Astrocyte of the cerebellum (primary cell): ENCODE measurements at regions not wholly inside any gene's neighbourhood (a gene's known extent, or its start where the extent isn't known, plus 50 kb on each side); places are given as distances from the start of the nearest gene placed in this dataset.

Source experiments
- DNase-seq: peaks from one replicate; pipeline ENCODE4 v3.0.0-alpha.2; 2011; ENCODE audit warnings: low read depth
- H3K4me3 ChIP-seq: 2 replicates; pipeline ENCODE4 v1.5.1; 2011; ENCODE audit warnings: mild to moderate bottlenecking, low read depth, low read length, moderate library complexity
- in situ Hi-C: cut with HindIII; loops from 2 replicates; pipeline ENCODE4 v1.10.0; 2017; ENCODE audit warnings: low sequenced_read_pairs
- TF ChIP-seq, protein P1 (sequence below): IDR thresholded peaks from 2 replicates; pipeline ENCODE4 v1.5.1; 2012; ENCODE audit warnings: low read length, low read depth, moderate library complexity, mild to moderate bottlenecking; ENCODE audit errors: missing control alignments

DNA sequence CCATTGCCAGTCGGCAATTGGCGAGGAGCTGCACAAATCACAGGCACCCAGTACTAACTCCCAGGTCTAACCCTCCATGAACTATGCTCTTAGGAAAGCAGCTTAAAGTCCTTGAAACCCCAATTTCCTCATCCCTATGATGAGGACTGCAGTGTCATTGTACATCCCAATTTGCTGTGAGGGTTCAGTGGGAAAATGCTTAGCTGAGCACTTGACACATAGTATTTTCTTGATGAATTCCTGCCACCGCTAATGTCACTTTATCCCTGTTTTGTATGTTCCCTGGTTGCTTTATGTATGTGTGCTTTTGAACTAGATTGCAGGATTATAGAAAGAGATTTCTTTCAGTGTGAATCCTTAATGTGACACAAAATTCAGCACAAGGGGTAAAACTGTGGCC lies 161.5 kb upstream of the RBFOX1 start:
- no peak overlapping the region for H3K4me3 ChIP-seq
- in situ Hi-C loops, result no loop called here
- DNase-seq, result no peak
- TF ChIP-seq, protein P1, sequence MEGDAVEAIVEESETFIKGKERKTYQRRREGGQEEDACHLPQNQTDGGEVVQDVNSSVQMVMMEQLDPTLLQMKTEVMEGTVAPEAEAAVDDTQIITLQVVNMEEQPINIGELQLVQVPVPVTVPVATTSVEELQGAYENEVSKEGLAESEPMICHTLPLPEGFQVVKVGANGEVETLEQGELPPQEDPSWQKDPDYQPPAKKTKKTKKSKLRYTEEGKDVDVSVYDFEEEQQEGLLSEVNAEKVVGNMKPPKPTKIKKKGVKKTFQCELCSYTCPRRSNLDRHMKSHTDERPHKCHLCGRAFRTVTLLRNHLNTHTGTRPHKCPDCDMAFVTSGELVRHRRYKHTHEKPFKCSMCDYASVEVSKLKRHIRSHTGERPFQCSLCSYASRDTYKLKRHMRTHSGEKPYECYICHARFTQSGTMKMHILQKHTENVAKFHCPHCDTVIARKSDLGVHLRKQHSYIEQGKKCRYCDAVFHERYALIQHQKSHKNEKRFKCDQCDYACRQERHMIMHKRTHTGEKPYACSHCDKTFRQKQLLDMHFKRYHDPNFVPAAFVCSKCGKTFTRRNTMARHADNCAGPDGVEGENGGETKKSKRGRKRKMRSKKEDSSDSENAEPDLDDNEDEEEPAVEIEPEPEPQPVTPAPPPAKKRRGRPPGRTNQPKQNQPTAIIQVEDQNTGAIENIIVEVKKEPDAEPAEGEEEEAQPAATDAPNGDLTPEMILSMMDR, result no peak

DNA sequence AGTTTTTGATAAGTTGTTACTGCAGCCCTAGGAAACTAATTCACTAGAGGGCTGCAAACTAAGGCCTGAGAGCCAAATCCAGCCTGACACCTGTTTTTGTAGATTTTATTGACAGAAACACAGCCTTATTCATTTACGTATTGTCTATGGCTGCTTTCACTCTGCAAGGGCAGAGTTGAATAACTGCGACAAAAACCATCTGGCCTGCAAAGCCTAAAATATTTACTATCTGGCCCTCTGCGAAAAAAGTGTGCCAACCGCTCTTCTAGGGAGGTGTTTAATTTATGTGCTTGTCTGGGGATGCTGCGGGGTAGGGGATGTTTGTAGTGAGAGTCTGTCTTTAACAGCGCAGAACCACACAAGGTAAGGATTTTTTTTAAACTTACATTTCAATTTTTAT lies 165.0 kb upstream of the RBFOX1 start:
- TF ChIP-seq, protein P1, result no peak
- in situ Hi-C loops, result no loop called here
- DNase-seq, result no peak
- no peak overlapping the region for H3K4me3 ChIP-seq

DNA sequence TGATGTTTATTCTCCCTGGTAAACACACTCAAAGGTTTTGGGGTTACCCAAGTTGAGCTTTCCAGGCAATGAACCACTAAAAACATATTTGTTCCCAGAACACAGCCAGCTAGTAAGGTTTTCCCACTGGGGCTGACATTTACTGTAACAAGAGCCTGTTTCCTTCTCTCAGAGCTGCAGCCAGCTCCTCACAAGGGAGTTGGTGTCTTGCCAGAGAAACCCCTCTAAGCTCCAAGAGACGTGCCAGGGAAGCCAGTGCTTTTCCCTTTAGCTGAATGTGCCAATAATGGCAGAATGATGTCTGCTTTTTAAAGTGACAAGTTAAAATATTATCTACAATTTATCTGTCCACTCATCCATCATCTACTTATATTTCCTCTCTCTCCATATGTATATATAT lies 170.8 kb upstream of the RBFOX1 start:
- TF ChIP-seq, protein P1, result no peak
- no peak overlapping the region for H3K4me3 ChIP-seq
- no peak for DNase-seq
- in situ Hi-C loops, result loop anchor here (5.0 kb wide), 1 partner anchor 105 kb away; no protein-coding TSS in a partner anchor

DNA sequence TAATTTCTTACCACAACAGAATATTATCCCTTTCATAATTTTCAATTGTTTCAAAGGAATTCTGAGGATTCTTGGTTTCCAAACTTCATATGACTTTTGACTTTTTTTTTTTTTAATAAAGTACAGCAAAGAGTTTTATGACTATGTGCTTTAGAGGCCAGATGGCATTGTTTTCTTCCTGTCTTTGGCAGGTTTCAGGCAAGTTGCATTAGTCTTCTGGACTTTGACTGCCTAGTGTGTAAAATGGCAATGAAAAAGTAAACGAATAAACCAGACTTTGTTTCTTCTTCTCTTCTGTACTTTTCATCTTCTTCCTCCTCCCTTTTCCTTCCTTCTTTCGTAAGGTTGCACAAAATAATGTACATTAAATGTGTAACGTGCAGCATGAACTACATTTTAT lies 172.6 kb upstream of the RBFOX1 start:
- in situ Hi-C loops, result loop anchor here (5.0 kb wide), 1 partner anchor 103 kb away; no protein-coding TSS in a partner anchor
- TF ChIP-seq, protein P1, result no peak
- no peak overlapping the region for H3K4me3 ChIP-seq
- DNase-seq, result no peak

DNA sequence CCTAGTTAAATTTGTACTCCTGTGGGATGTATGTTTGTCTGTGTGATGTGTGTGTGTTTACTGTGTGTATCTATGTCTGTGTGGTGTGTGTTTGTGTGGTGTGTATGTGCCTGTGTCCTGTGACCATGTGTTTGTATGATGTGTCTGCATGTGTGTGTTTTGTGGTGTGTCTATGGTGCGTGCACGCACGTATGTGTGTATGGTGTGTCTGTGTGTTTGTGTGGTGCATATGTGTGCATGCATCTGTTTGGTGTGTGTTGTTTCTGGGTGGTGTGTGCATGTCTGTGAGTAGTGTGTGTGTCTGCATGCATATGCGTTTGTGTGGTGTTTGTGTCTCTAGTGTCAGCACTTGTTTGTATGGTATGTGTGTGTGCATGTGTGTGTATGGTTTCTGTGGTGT lies 174.2 kb upstream of the RBFOX1 start:
- no peak for DNase-seq
- TF ChIP-seq, protein P1, result no peak
- in situ Hi-C loops, result no loop called here
- no peak overlapping the region for H3K4me3 ChIP-seq

DNA sequence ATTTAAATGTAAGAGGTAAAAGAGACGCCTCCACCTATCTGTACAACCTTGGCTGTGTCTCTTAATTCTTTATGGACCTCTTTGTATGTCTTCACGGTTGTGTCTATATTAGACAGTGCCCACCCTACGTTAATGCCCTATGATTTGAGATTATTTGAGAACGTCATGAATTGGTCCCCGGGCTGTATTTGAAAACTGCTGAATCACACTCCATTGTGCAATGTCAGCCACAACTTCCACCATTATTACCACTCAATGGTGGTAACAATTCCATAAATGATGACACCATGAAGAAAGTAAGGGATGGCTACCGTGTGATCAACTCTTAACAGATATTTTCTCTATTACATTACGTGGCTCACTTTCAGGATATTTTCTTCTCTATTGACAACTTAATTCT lies 182.4 kb upstream of the RBFOX1 start:
- in situ Hi-C loops, result no loop called here
- no peak overlapping the region for H3K4me3 ChIP-seq
- no peak for DNase-seq
- TF ChIP-seq, protein P1, result no peak

DNA sequence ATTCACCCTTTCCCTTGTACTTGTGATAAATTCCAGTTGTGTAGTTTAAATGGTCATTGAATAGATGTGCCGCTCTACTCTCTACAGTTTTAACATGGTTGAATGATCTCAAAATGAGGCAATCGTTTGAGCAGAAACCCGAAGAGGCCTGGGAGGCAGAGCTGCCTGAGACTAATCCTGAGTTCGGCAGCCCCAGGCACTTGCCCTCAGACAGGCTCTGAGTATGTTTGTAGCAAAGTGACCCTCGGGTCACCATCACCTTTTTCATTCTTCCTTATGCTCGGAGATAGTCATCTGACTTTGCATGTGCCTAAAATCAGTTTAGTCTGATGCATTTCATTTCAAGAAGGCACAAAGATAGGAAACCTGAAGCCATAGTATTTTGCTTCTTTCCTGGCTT lies 184.0 kb upstream of the RBFOX1 start:
- no peak overlapping the region for H3K4me3 ChIP-seq
- no peak for DNase-seq
- TF ChIP-seq, protein P1, result no peak
- in situ Hi-C loops, result no loop called here
